ENCODE measurements at regions not wholly inside any gene's neighbourhood (a gene's known extent, or its start where the extent isn't known, plus 50 kb on each side); places are given as distances from the start of the nearest gene placed in this dataset.

GRCh38 chr15:70268698-70269251 is 171.1 kb upstream of the TLE3 start:
- no peak overlapping the region for H3K27ac ChIP-seq (ENCODE audit: extremely low read depth, low read depth, low read length)
- no peak for DNase-seq (ENCODE audit: extremely low read depth in 1 of 4, low spot score in 3 of 4)
- H3K9ac ChIP-seq (ENCODE audit: insufficient read depth in 1 of 2, low read depth in 2 of 2, low read length in 2 of 2) = no peak overlapping the region
- no peak overlapping the region for H3K4me3 ChIP-seq
- H3K79me2 ChIP-seq (ENCODE audit: control insufficient read depth, insufficient read depth, low read length) = no peaks in the 10 kb centered on the region
- CTCF ChIA-PET (ENCODE audit: low intra/inter-chr PET ratio) = no interaction called here
- H3K9me3 ChIP-seq (replicated peaks; ENCODE audit: control insufficient read depth, insufficient read depth, low read depth, low read length) = no peaks in the 10 kb centered on the region
- intact Hi-C loops (cut with micrococcal nuclease) = loop anchor here (10.0 kb wide), 1 partner anchor 216 kb away; no protein-coding TSS in a partner anchor
- H3K9me1 ChIP-seq (ENCODE audit: control insufficient read depth, insufficient read depth, low read length) = no peaks in the 10 kb centered on the region
- TF ChIP-seq FOXJ2 (tag; IDR thresholded peaks at IDR 0.05) (no peak), RFX5 (IDR thresholded peaks at IDR 0.05; ENCODE audit: low read depth, low read length) (no peak), GATAD2A (IDR thresholded peaks at IDR 0.05) (no peak), HLTF (IDR thresholded peaks at IDR 0.05) (no peak), REST (IDR thresholded peaks at IDR 0.05; ENCODE audit: borderline replicate concordance) (no peak), REST (CRISPR knock-in tag; IDR thresholded peaks at IDR 0.05; ENCODE audit: low read depth) (no peak), ZNF347 (CRISPR knock-in tag; IDR thresholded peaks at IDR 0.05; ENCODE audit: low read depth) (no peak), CREB5 (CRISPR knock-in tag; IDR thresholded peaks at IDR 0.05) (no peak), EWSR1 (IDR thresholded peaks at IDR 0.05; ENCODE audit: borderline replicate concordance, low read depth, partially characterized antibody) (no peak), TGIF2 (CRISPR knock-in tag; IDR thresholded peaks at IDR 0.05) (no peak)
- no peak for FAIRE-seq
- ATAC-seq = no peak
- no TSS peak for BruUV-seq (replicated peaks)
- in situ Hi-C loops (cut with MboI) = no loop called here
- H3K4me1 ChIP-seq (replicated peaks in 1 of 2; ENCODE audit: control insufficient read depth in 2 of 2, insufficient read depth in 2 of 2, low read length in 2 of 2) = no peaks in the 10 kb centered on the region; a peak in 1 of 5 replicates
- H4K20me1 ChIP-seq (replicated peaks; ENCODE audit: control insufficient read depth, insufficient read depth, low read length) = no peaks in the 10 kb centered on the region; the same call in 1 of the 2 replicates
- H3K36me3 ChIP-seq (ENCODE audit: control insufficient read depth, insufficient read depth, low read length) = no peaks in the 10 kb centered on the region
- no peak overlapping the region for H3K4me2 ChIP-seq (ENCODE audit: insufficient read depth, low read length)
- peaks cover 25 to 66% of the 10 kb centered on the region in 2 experiments; a peak in 4 of 5 replicates for H3K27me3 ChIP-seq (ENCODE audit: control insufficient read depth in 2 of 2, insufficient read depth in 2 of 2, low read length in 2 of 2)
- WGBS (ENCODE audit: insufficient coverage, low coverage, missing lambda C conversion rate) = 0% methylated on average over 17 of the region's 18 CpGs
- H2AFZ ChIP-seq (ENCODE audit: low read depth, low read length) = no peak overlapping the region
- POLR2A ChIA-PET = interaction anchor here (1.4 to 1.7 kb wide), 2 partner anchors 9 to 10 kb away, joined by 4 to 6 read pairs; no protein-coding TSS in a partner anchor
